AG04450 (cell line): ENCODE measurements at regions not wholly inside any gene's neighbourhood (a gene's known extent, or its start where the extent isn't known, plus 50 kb on each side); places are given as distances from the start of the nearest gene placed in this dataset.

Experiments
- CTCF ChIA-PET: fragments of 300-600, 350-600 bp; formaldehyde crosslinking; extraction: SDS; loops from one replicate; lab custom pipeline; 2022; ENCODE audit warnings: antibody characterized with exemption, inconsistent platforms; lab: Charles Lee
- POLR2A ChIA-PET: fragments of 350-600 bp; formaldehyde crosslinking; extraction: SDS; loops from one replicate; lab custom pipeline; 2021; ENCODE audit warnings: antibody characterized with exemption, inconsistent platforms; lab: Yijun Ruan, JAX
- DNase-seq: peaks from one replicate; pipeline ENCODE4 v3.0.0-alpha.2; 2011; ENCODE audit warnings: low read depth, low spot score
- H3K27ac ChIP-seq: one replicate; pipeline ENCODE4 v1.5.1; 2012; ENCODE audit warnings: low read depth, low read length, control low read depth
- H3K27me3 ChIP-seq: one replicate; pipeline ENCODE4 v1.6.0; 2012; ENCODE audit warnings: low read length; ENCODE audit not compliant: control insufficient read depth, insufficient read depth
- H3K4me3 ChIP-seq: 2 replicates; pipeline ENCODE4 v1.5.1; 2011; ENCODE audit warnings: mild to moderate bottlenecking, low read depth, low read length, control low read depth
- H3K9me3 ChIP-seq: 2 replicates; pipeline ENCODE4 v1.5.1; 2012; ENCODE audit warnings: low read length; ENCODE audit not compliant: control insufficient read depth, insufficient read depth
- TF ChIP-seq, protein P1 (sequence below): IDR thresholded peaks from 2 replicates; pipeline ENCODE4 v1.5.1; 2011; ENCODE audit warnings: low read depth, low read length, control low read depth, inconsistent platforms

DNA sequence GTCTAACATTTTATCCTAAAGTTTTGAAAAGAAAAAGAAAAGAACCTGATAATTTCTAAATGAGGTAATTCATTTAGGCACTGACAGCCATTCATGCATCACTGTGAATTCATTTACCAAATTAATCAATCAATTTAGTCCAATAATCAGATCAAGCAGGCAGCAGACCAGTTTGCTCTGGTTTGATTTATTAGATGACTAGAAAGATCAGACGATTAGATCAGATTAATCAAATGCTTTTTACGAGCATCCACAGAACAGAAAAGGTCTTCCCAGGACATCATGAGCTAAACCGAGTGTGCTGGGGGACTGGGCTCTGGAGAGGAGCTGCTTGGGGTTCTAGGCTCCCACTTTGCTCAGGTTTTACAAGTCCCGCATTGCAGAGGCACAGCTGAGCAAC is 226.5 kb upstream of the MYO3A start:
- Histone ChIP-seq H3K27ac (no peak overlapping the region), H3K27me3 (no peaks in the 10 kb centered on the region), H3K9me3 (peaks cover 17% of the 10 kb centered on the region), H3K4me3 (no peak overlapping the region)
- TF ChIP-seq, protein P1, sequence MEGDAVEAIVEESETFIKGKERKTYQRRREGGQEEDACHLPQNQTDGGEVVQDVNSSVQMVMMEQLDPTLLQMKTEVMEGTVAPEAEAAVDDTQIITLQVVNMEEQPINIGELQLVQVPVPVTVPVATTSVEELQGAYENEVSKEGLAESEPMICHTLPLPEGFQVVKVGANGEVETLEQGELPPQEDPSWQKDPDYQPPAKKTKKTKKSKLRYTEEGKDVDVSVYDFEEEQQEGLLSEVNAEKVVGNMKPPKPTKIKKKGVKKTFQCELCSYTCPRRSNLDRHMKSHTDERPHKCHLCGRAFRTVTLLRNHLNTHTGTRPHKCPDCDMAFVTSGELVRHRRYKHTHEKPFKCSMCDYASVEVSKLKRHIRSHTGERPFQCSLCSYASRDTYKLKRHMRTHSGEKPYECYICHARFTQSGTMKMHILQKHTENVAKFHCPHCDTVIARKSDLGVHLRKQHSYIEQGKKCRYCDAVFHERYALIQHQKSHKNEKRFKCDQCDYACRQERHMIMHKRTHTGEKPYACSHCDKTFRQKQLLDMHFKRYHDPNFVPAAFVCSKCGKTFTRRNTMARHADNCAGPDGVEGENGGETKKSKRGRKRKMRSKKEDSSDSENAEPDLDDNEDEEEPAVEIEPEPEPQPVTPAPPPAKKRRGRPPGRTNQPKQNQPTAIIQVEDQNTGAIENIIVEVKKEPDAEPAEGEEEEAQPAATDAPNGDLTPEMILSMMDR: no peak
- ChIA-PET POLR2A (no interaction called here), CTCF (no interaction called here)
- DNase-seq: no peak

DNA sequence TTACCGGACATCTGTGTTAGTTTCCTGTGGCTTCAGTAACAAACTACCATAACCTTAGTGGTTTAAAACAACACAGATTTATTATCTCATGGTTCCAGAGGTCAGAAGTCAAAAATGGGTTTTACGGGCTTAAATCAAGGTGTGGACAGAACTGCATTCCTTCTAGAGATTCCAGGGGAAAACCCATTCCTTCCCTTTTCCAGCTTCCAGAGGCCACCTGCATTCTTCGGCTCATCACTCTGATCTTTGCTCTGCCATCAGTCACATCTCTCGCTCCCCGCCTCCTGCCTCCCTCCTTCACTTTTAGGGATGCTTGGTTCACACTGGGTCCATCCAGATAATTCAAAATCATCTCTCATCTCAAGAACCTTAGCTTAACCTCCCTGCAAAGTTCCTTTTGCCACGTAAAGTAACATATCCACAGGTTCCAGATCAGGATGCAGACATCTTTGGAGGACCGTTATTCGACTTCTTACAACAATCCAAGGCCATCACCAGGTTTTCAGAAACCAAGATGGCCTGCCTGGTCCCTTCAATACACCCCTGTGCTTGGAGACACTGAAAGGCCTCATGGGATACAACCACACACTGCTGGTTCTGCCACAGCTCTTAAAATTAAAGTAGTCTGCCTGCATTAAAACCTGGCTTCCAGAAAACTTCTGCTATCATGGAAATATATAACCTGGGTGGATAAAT is 225.9 kb upstream of the MYO3A start:
- Histone ChIP-seq H3K27me3 (no peaks in the 10 kb centered on the region), H3K27ac (no peak overlapping the region), H3K9me3 (peaks cover 14% of the 10 kb centered on the region; the same call in 1 of the 2 replicates), H3K4me3 (no peak overlapping the region)
- CTCF ChIA-PET: no interaction called here
- POLR2A ChIA-PET: no interaction called here
- TF ChIP-seq, protein P1: no peak
- no peak for DNase-seq

DNA sequence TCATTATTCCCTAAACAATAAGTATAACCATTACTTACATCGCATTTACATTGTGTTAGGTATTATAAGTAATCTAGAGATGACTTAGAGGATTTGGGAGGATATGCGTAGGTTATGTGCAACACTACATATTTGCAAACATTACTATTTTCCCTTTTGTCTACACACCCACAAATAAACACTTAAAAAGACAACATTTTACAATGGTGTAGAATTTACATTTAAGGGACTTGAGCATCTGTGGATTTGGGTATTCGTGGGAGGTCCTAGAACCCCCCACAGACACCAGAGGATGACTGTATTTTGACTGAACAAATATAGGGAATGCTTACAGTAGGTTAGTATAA is 220.2 kb upstream of the MYO3A start:
- TF ChIP-seq, protein P1: no peak
- no peak overlapping the region for H3K27ac ChIP-seq
- H3K4me3 ChIP-seq: no peak overlapping the region
- H3K27me3 ChIP-seq: no peaks in the 10 kb centered on the region
- no peak for DNase-seq
- POLR2A ChIA-PET: no interaction called here
- CTCF ChIA-PET: no interaction called here
- H3K9me3 ChIP-seq: no peaks in the 10 kb centered on the region

DNA sequence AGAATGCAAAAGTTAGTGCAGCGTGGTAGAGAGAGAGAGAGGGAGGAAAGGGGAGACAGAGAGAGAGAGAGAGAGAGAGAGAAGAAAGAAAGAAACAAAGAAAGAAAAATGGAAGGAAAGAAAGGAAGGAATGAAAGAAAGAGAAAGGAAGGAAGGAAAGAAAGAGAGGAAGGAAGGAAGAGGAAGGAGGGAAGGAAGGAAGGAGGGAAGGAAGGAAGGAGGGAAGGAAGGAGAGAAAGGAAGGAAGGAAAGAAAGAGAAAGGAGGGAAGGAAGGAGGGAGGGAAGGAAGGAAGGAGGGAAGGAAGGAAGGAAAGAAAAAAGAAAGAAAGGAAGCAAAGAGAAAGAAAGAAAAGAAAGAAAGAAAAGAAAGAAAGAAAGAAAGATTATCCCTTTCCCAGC is 209.8 kb upstream of the MYO3A start:
- Histone ChIP-seq H3K27ac (no peak overlapping the region), H3K27me3 (no peaks in the 10 kb centered on the region), H3K9me3 (no peaks in the 10 kb centered on the region; the same call in none of the 2 replicates), H3K4me3 (no peak overlapping the region)
- ChIA-PET POLR2A (no interaction called here), CTCF (no interaction called here)
- TF ChIP-seq, protein P1: no peak
- no peak for DNase-seq

DNA sequence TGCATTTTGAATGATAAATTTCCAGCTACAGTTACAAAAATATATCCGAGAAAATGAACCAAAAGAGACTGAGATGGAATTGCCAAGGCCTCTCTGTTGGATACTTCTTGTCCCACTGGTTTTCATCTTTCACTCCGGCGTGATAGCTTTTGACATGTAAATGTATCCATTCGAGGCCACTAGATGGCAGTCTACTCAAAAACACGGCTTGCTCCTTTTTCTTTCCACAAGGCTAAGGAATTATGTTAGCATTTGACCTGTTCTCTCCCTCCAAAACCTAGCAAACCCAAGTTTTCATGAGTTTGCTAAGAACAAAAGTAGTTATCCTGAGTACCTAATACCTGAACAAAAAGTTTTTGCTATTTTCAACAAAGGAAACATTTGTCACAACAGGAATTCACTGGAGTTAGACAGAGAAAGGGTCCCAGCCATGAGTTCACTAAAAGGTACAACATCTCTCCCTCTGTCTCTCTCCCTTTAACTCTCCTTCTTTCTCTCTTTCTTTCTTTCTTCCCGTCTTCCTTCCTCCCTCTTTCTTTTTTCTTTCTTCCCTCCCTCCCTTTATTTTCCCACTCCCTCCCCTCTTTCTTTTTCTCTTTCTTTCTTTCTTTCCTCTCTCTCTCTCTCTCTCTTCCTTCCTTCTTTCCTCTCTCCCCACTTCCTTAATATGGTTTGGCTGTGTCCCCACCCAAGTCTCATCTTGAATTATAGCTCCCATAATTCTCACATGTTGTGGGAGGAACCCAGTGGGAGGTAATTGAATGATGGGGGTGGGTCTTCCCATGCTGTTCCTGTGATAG is 207.9 kb upstream of the MYO3A start:
- ChIA-PET POLR2A (no interaction called here), CTCF (interaction anchor here (1.0 to 1.2 kb wide), 2 partner anchors 10 to 11 kb away, joined by 3 read pairs; no protein-coding TSS in a partner anchor)
- no peak for DNase-seq
- H3K4me3 ChIP-seq: no peak overlapping the region
- no peaks in the 10 kb centered on the region for H3K27me3 ChIP-seq
- TF ChIP-seq, protein P1: peak; percentile 58
- peaks cover 6% of the 10 kb centered on the region for H3K9me3 ChIP-seq
- no peak overlapping the region for H3K27ac ChIP-seq
